GM20000 (cell line): ENCODE measurements at regions not wholly inside any gene's neighbourhood (a gene's known extent, or its start where the extent isn't known, plus 50 kb on each side); places are given as distances from the start of the nearest gene placed in this dataset.

Source experiments
- DNase-seq: peaks from one replicate; pipeline ENCODE4 v3.0.0; 2012; ENCODE audit warnings: low spot score
- TF ChIP-seq, protein P1 (sequence below): IDR thresholded peaks from 2 replicates; pipeline ENCODE4 v1.5.1; 2012; ENCODE audit warnings: mild to moderate bottlenecking, control low read depth; ENCODE audit errors: extremely low read depth, missing control alignments

GRCh38 chr5:159411115-159411514 lies 80.8 kb upstream of the IL12B start:
- TF ChIP-seq, protein P1, sequence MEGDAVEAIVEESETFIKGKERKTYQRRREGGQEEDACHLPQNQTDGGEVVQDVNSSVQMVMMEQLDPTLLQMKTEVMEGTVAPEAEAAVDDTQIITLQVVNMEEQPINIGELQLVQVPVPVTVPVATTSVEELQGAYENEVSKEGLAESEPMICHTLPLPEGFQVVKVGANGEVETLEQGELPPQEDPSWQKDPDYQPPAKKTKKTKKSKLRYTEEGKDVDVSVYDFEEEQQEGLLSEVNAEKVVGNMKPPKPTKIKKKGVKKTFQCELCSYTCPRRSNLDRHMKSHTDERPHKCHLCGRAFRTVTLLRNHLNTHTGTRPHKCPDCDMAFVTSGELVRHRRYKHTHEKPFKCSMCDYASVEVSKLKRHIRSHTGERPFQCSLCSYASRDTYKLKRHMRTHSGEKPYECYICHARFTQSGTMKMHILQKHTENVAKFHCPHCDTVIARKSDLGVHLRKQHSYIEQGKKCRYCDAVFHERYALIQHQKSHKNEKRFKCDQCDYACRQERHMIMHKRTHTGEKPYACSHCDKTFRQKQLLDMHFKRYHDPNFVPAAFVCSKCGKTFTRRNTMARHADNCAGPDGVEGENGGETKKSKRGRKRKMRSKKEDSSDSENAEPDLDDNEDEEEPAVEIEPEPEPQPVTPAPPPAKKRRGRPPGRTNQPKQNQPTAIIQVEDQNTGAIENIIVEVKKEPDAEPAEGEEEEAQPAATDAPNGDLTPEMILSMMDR: no peak

GRCh38 chr5:159412284-159413046 lies 82.2 kb upstream of the IL12B start:
- TF ChIP-seq, protein P1: no peak
- DNase-seq: no peak

More at GRCh38 chr5:159411115-159411514, 80.8 kb upstream of the IL12B start:
- DNase-seq: no peak

GRCh38 chr5:159414021-159414420 lies 83.7 kb upstream of the IL12B start:
- TF ChIP-seq, protein P1: no peak
- no peak for DNase-seq

DNA sequence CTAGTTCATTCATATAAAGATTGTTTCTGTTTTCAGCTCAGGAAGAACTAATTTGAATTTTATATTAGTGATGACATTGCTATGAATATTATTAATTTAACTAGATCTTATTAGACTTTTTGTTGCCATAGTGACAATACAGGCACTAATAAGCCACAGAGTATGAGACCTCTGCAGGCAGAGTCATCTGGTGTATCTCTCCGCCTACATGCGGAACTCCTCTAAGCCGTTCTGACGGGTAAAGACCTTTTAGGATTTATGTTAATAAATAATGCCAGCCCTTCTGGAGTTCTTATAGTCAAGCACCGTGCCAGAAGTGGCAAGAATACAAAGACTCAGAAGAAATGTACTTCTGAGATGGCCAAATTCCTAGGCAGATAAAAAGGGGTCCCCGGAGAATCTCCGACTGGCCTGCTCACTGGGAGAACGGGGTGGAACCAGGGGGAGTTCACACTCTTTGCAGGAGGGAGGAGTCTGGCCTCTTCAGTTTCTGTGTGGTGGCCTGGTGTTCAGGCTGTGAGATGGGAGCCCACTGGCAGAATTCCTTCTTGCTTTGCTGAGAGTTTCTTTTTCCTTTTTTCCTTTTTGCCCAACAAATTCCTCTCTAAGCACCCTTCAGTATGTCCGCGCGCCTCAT lies 85.1 kb upstream of the IL12B start:
- TF ChIP-seq, protein P1: no peak
- no peak for DNase-seq

- TF ChIP-seq, protein P1: no peak
- DNase-seq: no peak
Observed at GRCh38 chr5:159416438-159416837, 86.2 kb upstream of the IL12B start.

- no peak for DNase-seq
- TF ChIP-seq, protein P1: no peak
Observed at GRCh38 chr5:159417170-159417569, 86.9 kb upstream of the IL12B start.

GRCh38 chr5:159419576-159419975 lies 89.3 kb upstream of the IL12B start:
- DNase-seq: no peak

More at GRCh38 chr5:159419576-159419975, 89.3 kb upstream of the IL12B start:
- TF ChIP-seq, protein P1: no peak
